GM12878 (cell line): ENCODE measurements at regions not wholly inside any gene's neighbourhood (a gene's known extent, or its start where the extent isn't known, plus 50 kb on each side); places are given as distances from the start of the nearest gene placed in this dataset.

Source experiments
- ATAC-seq: fragments of 200-7000 bp; cut with Tn5 transposase; 3 replicates; pipeline ENCODE4 v1.9.1; 2020; ENCODE audit warnings: mild to moderate bottlenecking, moderate library complexity
- BruUV-seq: library from RNA; stranded (reverse); fragments of 400-500 nt; replicated peaks from 2 replicates; lab custom pipeline; 2021; lab: Mats Ljungman, UMichigan
- CTCF ChIA-PET: fragments of 300-600 bp; sonication (Branson Sonifier 250); formaldehyde crosslinking; extraction: SDS; loops from one replicate; lab custom pipeline; 2021; ENCODE audit warnings: inconsistent platforms; lab: Yijun Ruan, JAX
- POLR2A ChIA-PET: fragments of 350-600 bp; formaldehyde crosslinking; extraction: SDS; loops from one replicate; lab custom pipeline; 2021; ENCODE audit warnings: inconsistent platforms; lab: Charles Lee
- RAD21 ChIA-PET: fragments of 300-600 bp; sonication (Branson Sonifier 250); formaldehyde crosslinking; loops from one replicate; lab custom pipeline; 2023; ENCODE audit warnings: antibody characterized with exemption; ENCODE audit not compliant: unreplicated experiment; lab: Charles Lee
- SMC1A ChIA-PET: fragments of 300-600 bp; sonication (Branson Sonifier 250); formaldehyde crosslinking; loops from one replicate; lab custom pipeline; 2023; ENCODE audit not compliant: unreplicated experiment, uncharacterized antibody; lab: Charles Lee
- DNase-seq: peaks from one replicate; pipeline ENCODE4 v3.0.0-alpha.2; 2011; ENCODE audit warnings: low read depth, low spot score
- FAIRE-seq: peaks from 3 replicates; lab custom pipeline; 2011; peaks lifted over from hg19 to GRCh38; lab: Jason Lieb, UNC
- H2AFZ ChIP-seq: 2 replicates; pipeline ENCODE4 v1.6.0; 2011; ENCODE audit warnings: low read depth, low read length, control low read depth; ENCODE audit not compliant: control insufficient read depth
- H3K27ac ChIP-seq: 2 replicates; pipeline ENCODE4 v1.5.1; 2011; ENCODE audit warnings: control low read depth; ENCODE audit not compliant: control insufficient read depth, insufficient read depth
- H3K27me3 ChIP-seq, 2 experiments: replicated peaks in 1 of 2; 2 replicates each; pipeline versions ENCODE4 v1.6.0 to v1.6.1; 2011; ENCODE audit warnings: low read length in 1 of 2; ENCODE audit not compliant: control insufficient read depth in 2 of 2, insufficient read depth in 2 of 2
- H3K36me3 ChIP-seq, 2 experiments: 2 replicates each; pipeline ENCODE4 v1.5.1; 2011; ENCODE audit warnings: low read length in 1 of 2; ENCODE audit not compliant: control insufficient read depth in 2 of 2, insufficient read depth in 2 of 2
- H3K4me1 ChIP-seq: 2 replicates; pipeline ENCODE4 v1.6.1; 2011; ENCODE audit warnings: mild to moderate bottlenecking, low read length, moderate library complexity, mixed read lengths; ENCODE audit not compliant: control insufficient read depth, insufficient read depth
- H3K4me2 ChIP-seq: 2 replicates; pipeline ENCODE4 v1.6.0; 2011; ENCODE audit warnings: control low read depth; ENCODE audit not compliant: control insufficient read depth, insufficient read depth
- H3K4me3 ChIP-seq: fragments of 200-600 bp; sonication (generic); 2 replicates; pipeline ENCODE4 v1.5.1; 2016
- H3K79me2 ChIP-seq: 2 replicates; pipeline ENCODE4 v1.6.0; 2011; ENCODE audit warnings: low read length; ENCODE audit not compliant: control insufficient read depth, insufficient read depth
- H3K9ac ChIP-seq: 2 replicates; pipeline ENCODE4 v1.8.0; 2011; ENCODE audit warnings: low read length, control low read depth, mixed read lengths; ENCODE audit not compliant: control insufficient read depth, insufficient read depth
- H3K9me3 ChIP-seq: replicated peaks from 3 replicates; pipeline ENCODE4 v1.5.1; 2011; ENCODE audit warnings: mild to moderate bottlenecking, low read length; ENCODE audit not compliant: control insufficient read depth, insufficient read depth
- H4K20me1 ChIP-seq: 2 replicates; pipeline ENCODE4 v1.6.0; 2011; ENCODE audit not compliant: control insufficient read depth, insufficient read depth
- ASH2L ChIP-seq: fragments of 300-600, 200-600 bp; sonication (generic); IDR thresholded peaks from 2 replicates; pipeline ENCODE4 v1.6.1; 2017; ENCODE audit warnings: low read depth, mild to moderate bottlenecking, borderline replicate concordance
- BCL11A ChIP-seq: IDR thresholded peaks from 2 replicates; pipeline ENCODE4 v1.6.1; 2011; ENCODE audit warnings: low read depth, low read length
- EGR1 ChIP-seq, 2 experiments: IDR thresholded peaks; 1 replicate in 1 of 2; 2 replicates in 1 of 2; pipeline ENCODE4 v1.6.1; 2011 to 2012; ENCODE audit warnings: low read depth in 2 of 2, low read length in 2 of 2, borderline replicate concordance in 1 of 2, mild to moderate bottlenecking in 1 of 2, moderate library complexity in 1 of 2
- ESRRA ChIP-seq: IDR thresholded peaks from 2 replicates; pipeline ENCODE4 v1.6.1; 2012; ENCODE audit warnings: mild to moderate bottlenecking, low read length, improper control_type of control experiment
- EZH2 ChIP-seq: IDR thresholded peaks from 2 replicates; pipeline ENCODE4 v1.6.1; 2012; ENCODE audit warnings: low read depth, mild to moderate bottlenecking, control low read depth, inconsistent platforms, low read length, borderline replicate concordance; ENCODE audit not compliant: control insufficient read depth
- GABPA ChIP-seq: IDR thresholded peaks from 2 replicates; pipeline ENCODE4 v1.6.1; 2014; ENCODE audit warnings: antibody characterized with exemption, low read depth, mild to moderate bottlenecking, inconsistent platforms
- IKZF2 ChIP-seq, 2 experiments: fragments of 450-650 bp; IDR thresholded peaks; 2 replicates each; pipeline ENCODE4 v1.6.1; 2017; ENCODE audit warnings: mild to moderate bottlenecking in 2 of 2, moderate library complexity in 2 of 2
- IRF3 ChIP-seq: fragments of 450-650 bp; IDR thresholded peaks from 2 replicates; pipeline ENCODE4 v1.6.1; 2014; ENCODE audit warnings: mild to moderate bottlenecking
- NFIC ChIP-seq: IDR thresholded peaks from 2 replicates; pipeline ENCODE4 v1.6.1; 2012; ENCODE audit warnings: low read depth, mild to moderate bottlenecking, inconsistent platforms, low read length, moderate library complexity
- NKRF ChIP-seq: fragments of 450-650 bp; conservative IDR thresholded peaks from 2 replicates; pipeline ENCODE4 v1.6.1; 2017; ENCODE audit warnings: mild to moderate bottlenecking, moderate library complexity
- RB1 ChIP-seq: fragments of 450-650 bp; formaldehyde crosslinking; IDR thresholded peaks from 2 replicates; pipeline ENCODE4 v1.6.1; 2017; ENCODE audit warnings: mild to moderate bottlenecking, borderline replicate concordance
- SIN3A ChIP-seq: IDR thresholded peaks from 2 replicates; pipeline ENCODE4 v1.6.1; 2012; ENCODE audit warnings: low read depth, low read length, improper control_type of control experiment
- SREBF1 ChIP-seq: IDR thresholded peaks from 2 replicates; pipeline ENCODE4 v1.6.1; 2012; ENCODE audit warnings: mild to moderate bottlenecking, low read length
- ZBTB33 ChIP-seq: fragments of 450-650 bp; IDR thresholded peaks from 2 replicates; pipeline ENCODE4 v1.6.1; 2017; ENCODE audit warnings: mild to moderate bottlenecking
- ZNF592 ChIP-seq: fragments of 450-650 bp; IDR thresholded peaks from 2 replicates; pipeline ENCODE4 v1.6.1; 2017; ENCODE audit warnings: mild to moderate bottlenecking, moderate library complexity
- WGBS: methylation state at CpG from one replicate; pipeline ENCODE4 v1.1.6; 2016; ENCODE audit warnings: low lambda C conversion rate; ENCODE audit not compliant: insufficient replicate concordance, insufficient coverage; ENCODE audit errors: missing lambda C conversion rate; 5-methylcytosine and 5-hydroxymethylcytosine counted together
- in situ Hi-C: fragments of 300-500 bp; cut with MboI; formaldehyde crosslinking; loops from 9 replicates; pipeline ENCODE4 v1.14.3; 2018; ENCODE audit warnings: mixed read lengths
- intact Hi-C: fragments of 100-400 bp; cut with micrococcal nuclease; formaldehyde crosslinking; loops from one replicate; pipeline ENCODE4 v1.14.2; 2022; ENCODE audit not compliant: unreplicated experiment

- intact Hi-C loops: no loop called here
- H4K20me1 ChIP-seq: no peaks in the 10 kb centered on the region
- H3K4me2 ChIP-seq: no peak overlapping the region
- RAD21 ChIA-PET: no interaction called here
- H3K4me3 ChIP-seq: no peak overlapping the region
- BruUV-seq: no TSS peak
- H3K4me1 ChIP-seq: no peaks in the 10 kb centered on the region
- H3K79me2 ChIP-seq: no peaks in the 10 kb centered on the region
- 0% methylated on average over 1 of the region's 1 CpG for WGBS
- SMC1A ChIA-PET: no interaction called here
- no peaks in the 10 kb centered on the region for H3K9me3 ChIP-seq
- TF ChIP-seq SREBF1 (no peak), IRF3 (no peak), EGR1 (IDR thresholded peaks at IDR 0.05; ENCODE audit: borderline replicate concordance in 1 of 2, low read depth in 2 of 2, low read length in 2 of 2) (no peak), ZNF592 (no peak), EZH2 (no peak), NKRF (no peak), RB1 (no peak), ASH2L (no peak), BCL11A (no peak), ESRRA (no peak), SIN3A (no peak), NFIC (no peak), GABPA (no peak), IKZF2 (IDR thresholded peaks at IDR 0.05) (no peak), ZBTB33 (no peak)
- no peaks in the 10 kb centered on the region for H3K36me3 ChIP-seq
- ATAC-seq (no peak), FAIRE-seq (no peak), DNase-seq (no peak)
- no peaks in the 10 kb centered on the region for H3K27me3 ChIP-seq
- H3K27ac ChIP-seq: no peak overlapping the region
- CTCF ChIA-PET: no interaction called here
- in situ Hi-C loops: no loop called here
- H2AFZ ChIP-seq: no peak overlapping the region
- H3K9ac ChIP-seq: no peak overlapping the region
- POLR2A ChIA-PET: no interaction called here
Observed at GRCh38 chr21:27513016-27513415, 546.1 kb upstream of the ADAMTS5 start.
